Gastroesophageal sphincter (tissue), 3 donors: ENCODE measurements at regions not wholly inside any gene's neighbourhood (a gene's known extent, or its start where the extent isn't known, plus 50 kb on each side); places are given as distances from the start of the nearest gene placed in this dataset.

Experiments used
- EP300 ChIP-seq: sonication (generic); formaldehyde crosslinking; IDR thresholded peaks from one replicate; pipeline ENCODE4 v1.6.1; 2017; ENCODE audit warnings: antibody characterized with exemption, mild to moderate bottlenecking
- POLR2A ChIP-seq, 2 donors: fragments of 450-650 bp; IDR thresholded peaks; one replicate each; pipeline ENCODE4 v1.6.1; 2017; ENCODE audit warnings: antibody characterized with exemption in 2 of 2, mild to moderate bottlenecking in 2 of 2, moderate library complexity in 1 of 2
- POLR2AphosphoS5 ChIP-seq: sonication (generic); formaldehyde crosslinking; IDR thresholded peaks from one replicate; pipeline ENCODE4 v1.6.1; 2017; ENCODE audit warnings: antibody characterized with exemption
- TF ChIP-seq, protein P1 (sequence below), 4 experiments: fragments of 200-600 bp in 2 of 4; fragments of 450-650 bp in 2 of 4; sonication (generic) in 1 of 4; IDR thresholded peaks; one replicate each; pipeline ENCODE4 v1.5.1; 2017 to 2019; ENCODE audit warnings: antibody characterized with exemption in 4 of 4, mild to moderate bottlenecking in 2 of 4, moderate library complexity in 2 of 4

DNA sequence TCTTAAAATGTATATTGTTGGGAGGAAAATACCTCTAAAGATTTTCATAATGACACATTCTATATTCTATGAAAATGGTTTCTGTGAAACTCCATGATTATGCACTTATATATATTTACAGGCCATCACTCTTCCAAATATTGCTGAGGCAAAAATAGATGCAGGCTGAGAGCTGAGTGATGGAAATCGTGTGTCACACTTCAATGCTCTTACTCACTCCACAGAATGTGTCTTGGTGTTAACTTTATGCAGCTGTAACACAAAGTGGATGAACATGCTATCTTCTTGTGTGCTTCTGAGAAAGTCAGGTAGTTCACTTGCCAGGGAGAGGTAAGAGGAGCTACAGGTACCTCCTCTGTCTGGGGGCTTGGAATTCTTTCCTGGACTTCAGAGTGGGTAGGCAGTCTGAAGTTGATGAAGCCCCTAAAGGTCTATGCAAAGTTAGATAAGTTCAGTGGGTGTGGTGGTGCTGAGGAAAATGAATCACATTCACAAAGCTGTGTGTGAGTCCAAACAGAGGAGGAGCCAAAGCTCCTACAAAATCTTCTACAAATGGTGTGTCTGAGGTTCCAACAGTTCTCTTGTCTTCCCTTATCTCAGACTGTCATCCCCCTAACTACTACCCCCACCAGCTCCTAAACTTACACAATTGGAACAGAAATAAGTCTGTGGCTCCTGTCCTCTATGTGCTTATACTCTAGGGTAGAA, 74.2 kb upstream of the ST6GAL2 start:
- TF ChIP-seq POLR2A (IDR thresholded peaks at IDR 0.05) (no peak), EP300 (no peak), POLR2AphosphoS5 (no peak)
- TF ChIP-seq, protein P1, sequence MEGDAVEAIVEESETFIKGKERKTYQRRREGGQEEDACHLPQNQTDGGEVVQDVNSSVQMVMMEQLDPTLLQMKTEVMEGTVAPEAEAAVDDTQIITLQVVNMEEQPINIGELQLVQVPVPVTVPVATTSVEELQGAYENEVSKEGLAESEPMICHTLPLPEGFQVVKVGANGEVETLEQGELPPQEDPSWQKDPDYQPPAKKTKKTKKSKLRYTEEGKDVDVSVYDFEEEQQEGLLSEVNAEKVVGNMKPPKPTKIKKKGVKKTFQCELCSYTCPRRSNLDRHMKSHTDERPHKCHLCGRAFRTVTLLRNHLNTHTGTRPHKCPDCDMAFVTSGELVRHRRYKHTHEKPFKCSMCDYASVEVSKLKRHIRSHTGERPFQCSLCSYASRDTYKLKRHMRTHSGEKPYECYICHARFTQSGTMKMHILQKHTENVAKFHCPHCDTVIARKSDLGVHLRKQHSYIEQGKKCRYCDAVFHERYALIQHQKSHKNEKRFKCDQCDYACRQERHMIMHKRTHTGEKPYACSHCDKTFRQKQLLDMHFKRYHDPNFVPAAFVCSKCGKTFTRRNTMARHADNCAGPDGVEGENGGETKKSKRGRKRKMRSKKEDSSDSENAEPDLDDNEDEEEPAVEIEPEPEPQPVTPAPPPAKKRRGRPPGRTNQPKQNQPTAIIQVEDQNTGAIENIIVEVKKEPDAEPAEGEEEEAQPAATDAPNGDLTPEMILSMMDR (IDR thresholded peaks at IDR 0.05), result no peak
